Endodermal cell (in vitro differentiated cells): ENCODE measurements at regions not wholly inside any gene's neighbourhood (a gene's known extent, or its start where the extent isn't known, plus 50 kb on each side); places are given as distances from the start of the nearest gene placed in this dataset.

Experiments used
- DNase-seq: peaks from one replicate; pipeline ENCODE4 v3.0.0-alpha.2; 2017
- H3K27ac ChIP-seq: 2 replicates; pipeline ENCODE4 v1.5.1; 2013; ENCODE audit warnings: mild to moderate bottlenecking, low read depth, low read length, moderate library complexity
- H3K27me3 ChIP-seq: 2 replicates; pipeline ENCODE4 v1.6.1; 2013; ENCODE audit warnings: mild to moderate bottlenecking, low read length, moderate library complexity; ENCODE audit not compliant: insufficient read depth, control insufficient read depth, poor library complexity, severe bottlenecking
- H3K36me3 ChIP-seq: 2 replicates; pipeline ENCODE4 v1.7.0; 2013; ENCODE audit warnings: mild to moderate bottlenecking, low read length, moderate library complexity; ENCODE audit not compliant: control insufficient read depth, insufficient read depth
- H3K4me1 ChIP-seq: one replicate; pipeline ENCODE4 v1.7.0; 2013; ENCODE audit warnings: low read length; ENCODE audit not compliant: control insufficient read depth, insufficient read depth
- H3K4me3 ChIP-seq: 2 replicates; pipeline ENCODE4 v1.5.1; 2013; ENCODE audit warnings: mild to moderate bottlenecking, low read length, moderate library complexity
- H3K9ac ChIP-seq: 2 replicates; pipeline ENCODE4 v1.6.1; 2013; ENCODE audit warnings: mild to moderate bottlenecking, low read length, moderate library complexity; ENCODE audit not compliant: poor library complexity, severe bottlenecking; ENCODE audit errors: extremely low read depth
- H3K9me3 ChIP-seq: 2 replicates; pipeline ENCODE4 v1.6.1; 2013; ENCODE audit warnings: mild to moderate bottlenecking, low read length, moderate library complexity; ENCODE audit not compliant: control insufficient read depth
- H3K27ac Mint-ChIP-seq: 2 replicates; pipeline ENCODE4 v1.8.0; 2020; ENCODE audit warnings: mixed read lengths
- H3K27me3 Mint-ChIP-seq: 2 replicates; pipeline ENCODE4 v1.8.0; 2021; ENCODE audit warnings: mild to moderate bottlenecking, mixed read lengths; ENCODE audit not compliant: insufficient read depth
- H3K36me3 Mint-ChIP-seq: 2 replicates; pipeline ENCODE4 v1.8.0; 2020; ENCODE audit warnings: low read depth, mixed read lengths
- H3K4me1 Mint-ChIP-seq: 2 replicates; pipeline ENCODE4 v1.8.0; 2020; ENCODE audit warnings: mixed read lengths
- H3K4me3 Mint-ChIP-seq: 2 replicates; pipeline ENCODE4 v1.8.0; 2020; ENCODE audit warnings: mild to moderate bottlenecking, moderate library complexity, mixed read lengths
- H3K9me3 Mint-ChIP-seq: 2 replicates; pipeline ENCODE4 v1.8.0; 2020; ENCODE audit warnings: mild to moderate bottlenecking, mixed read lengths
- WGBS, 2 experiments: methylation state at CpG; one replicate each; pipeline versions ENCODE4 v1.1.5 to v1.1.7; 2013; ENCODE audit warnings: missing lambda C conversion rate in 2 of 2, mixed read lengths in 1 of 2; ENCODE audit not compliant: insufficient coverage in 1 of 2, insufficient read length in 1 of 2; 5-methylcytosine and 5-hydroxymethylcytosine counted together
- TF ChIP-seq, protein P1 (sequence below): fragments of 200-600 bp; sonication (generic); conservative IDR thresholded peaks from 2 replicates; pipeline ENCODE4 v1.5.0; 2021; ENCODE audit warnings: antibody characterized with exemption, mild to moderate bottlenecking

DNA sequence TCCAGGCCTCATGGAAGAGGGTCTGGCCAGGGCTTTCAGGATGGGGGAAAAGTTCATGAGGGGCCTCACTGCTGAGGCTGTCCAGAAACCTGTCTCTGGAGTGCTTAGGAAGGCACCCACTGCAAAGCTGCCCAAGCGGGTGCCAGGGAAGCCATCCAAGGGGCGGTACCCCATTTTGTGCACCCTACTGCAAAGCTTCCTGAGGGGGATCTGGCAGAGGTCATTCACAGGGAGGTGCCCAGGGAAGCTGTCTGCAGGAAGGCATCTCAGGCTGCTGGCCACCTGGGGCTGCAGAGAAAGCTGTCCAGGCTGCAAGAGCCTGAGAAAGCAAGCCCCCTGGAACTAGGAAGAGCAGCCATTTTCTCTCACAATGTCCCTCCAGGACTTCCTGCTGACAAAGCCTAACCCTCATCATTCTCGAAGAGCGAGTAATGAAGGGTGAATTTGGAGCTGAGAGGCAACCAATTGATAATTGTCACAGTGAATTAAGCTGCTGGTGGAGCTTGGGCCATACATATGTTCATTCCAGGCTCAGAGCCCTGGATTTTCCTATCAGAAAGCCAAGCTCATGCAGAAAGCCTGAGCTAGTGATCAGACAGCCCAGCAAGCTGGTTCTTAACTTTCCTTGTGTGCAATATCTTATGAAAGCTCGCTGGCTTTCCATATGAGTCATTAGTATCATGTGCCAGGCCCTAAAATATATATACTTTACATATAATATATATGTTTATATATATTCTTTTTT lies 62.2 kb upstream of the SLC22A16 start:
- no peaks in the 10 kb centered on the region for H3K36me3 Mint-ChIP-seq
- TF ChIP-seq, protein P1, sequence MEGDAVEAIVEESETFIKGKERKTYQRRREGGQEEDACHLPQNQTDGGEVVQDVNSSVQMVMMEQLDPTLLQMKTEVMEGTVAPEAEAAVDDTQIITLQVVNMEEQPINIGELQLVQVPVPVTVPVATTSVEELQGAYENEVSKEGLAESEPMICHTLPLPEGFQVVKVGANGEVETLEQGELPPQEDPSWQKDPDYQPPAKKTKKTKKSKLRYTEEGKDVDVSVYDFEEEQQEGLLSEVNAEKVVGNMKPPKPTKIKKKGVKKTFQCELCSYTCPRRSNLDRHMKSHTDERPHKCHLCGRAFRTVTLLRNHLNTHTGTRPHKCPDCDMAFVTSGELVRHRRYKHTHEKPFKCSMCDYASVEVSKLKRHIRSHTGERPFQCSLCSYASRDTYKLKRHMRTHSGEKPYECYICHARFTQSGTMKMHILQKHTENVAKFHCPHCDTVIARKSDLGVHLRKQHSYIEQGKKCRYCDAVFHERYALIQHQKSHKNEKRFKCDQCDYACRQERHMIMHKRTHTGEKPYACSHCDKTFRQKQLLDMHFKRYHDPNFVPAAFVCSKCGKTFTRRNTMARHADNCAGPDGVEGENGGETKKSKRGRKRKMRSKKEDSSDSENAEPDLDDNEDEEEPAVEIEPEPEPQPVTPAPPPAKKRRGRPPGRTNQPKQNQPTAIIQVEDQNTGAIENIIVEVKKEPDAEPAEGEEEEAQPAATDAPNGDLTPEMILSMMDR: no peak
- no peak overlapping the region for H3K27ac ChIP-seq
- H3K4me1 Mint-ChIP-seq: peaks cover 14% of the 10 kb centered on the region
- WGBS, 2 experiments: 90 to 92% methylated on average over 2 to 4 of the region's 5 CpGs
- H3K36me3 ChIP-seq: no peaks in the 10 kb centered on the region
- peaks cover 51% of the 10 kb centered on the region for H3K9me3 Mint-ChIP-seq
- peak overlapping the region; percentile 47 for H3K4me3 ChIP-seq
- H3K9me3 ChIP-seq: peaks cover 61% of the 10 kb centered on the region
- peaks cover 2% of the 10 kb centered on the region for H3K27me3 ChIP-seq
- H3K4me3 Mint-ChIP-seq: no peak overlapping the region
- no peak overlapping the region for H3K27ac Mint-ChIP-seq
- no peak overlapping the region for H3K9ac ChIP-seq
- no peak for DNase-seq
- H3K4me1 ChIP-seq: peaks cover 12% of the 10 kb centered on the region
- peaks cover 3% of the 10 kb centered on the region for H3K27me3 Mint-ChIP-seq

DNA sequence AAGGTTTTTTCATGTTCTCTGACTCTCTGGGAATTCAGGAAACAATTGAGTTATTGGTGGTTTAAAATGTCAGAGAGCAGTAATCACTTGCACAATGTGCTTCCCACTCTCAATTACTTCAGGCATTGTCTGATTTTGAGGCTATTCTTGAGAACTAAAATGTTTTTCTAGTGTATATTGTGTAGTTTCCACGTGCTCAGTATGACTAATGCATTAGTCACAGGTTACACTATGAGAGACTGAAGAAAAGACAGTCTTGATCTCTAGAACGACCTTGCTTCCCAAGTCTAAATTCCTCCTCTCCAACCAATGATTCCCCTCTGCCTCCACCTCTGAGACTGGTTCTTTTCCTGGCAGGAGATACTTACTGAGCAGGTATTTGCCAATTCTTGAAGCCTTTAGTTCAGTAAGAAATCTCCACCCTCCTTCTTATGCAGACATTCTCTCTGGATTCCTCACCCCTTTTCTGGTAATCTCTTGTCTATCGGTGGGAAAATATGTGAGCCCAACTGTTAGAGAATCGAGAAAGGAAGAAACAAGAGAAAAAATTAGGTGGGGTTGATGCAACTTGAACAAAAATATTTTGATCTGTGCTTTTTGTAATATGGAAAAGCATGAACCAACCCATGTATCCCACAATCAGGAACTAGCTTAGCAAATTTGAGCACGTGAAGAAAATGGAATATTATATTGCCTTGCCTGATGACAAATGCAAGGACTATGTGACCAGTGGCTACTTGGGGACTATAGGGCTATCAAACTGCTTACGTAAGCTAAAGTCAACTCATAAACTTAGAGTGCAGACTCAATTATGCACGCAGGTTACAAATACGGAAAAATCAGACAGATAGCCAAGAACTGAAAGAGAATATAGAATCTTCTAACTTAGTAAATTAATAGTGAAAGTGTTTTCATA lies 61.1 kb upstream of the SLC22A16 start:
- H3K36me3 ChIP-seq: no peaks in the 10 kb centered on the region
- 78 to 80% methylated on average over 8 of the region's 8 CpGs for WGBS, 2 experiments
- Mint-ChIP-seq H3K4me3 (no peak overlapping the region), H3K27me3 (no peaks in the 10 kb centered on the region), H3K9me3 (peaks cover 51% of the 10 kb centered on the region), H3K27ac (no peak overlapping the region), H3K4me1 (peaks cover 10% of the 10 kb centered on the region), H3K36me3 (no peaks in the 10 kb centered on the region)
- DNase-seq: no peak
- no peaks in the 10 kb centered on the region for H3K27me3 ChIP-seq
- peaks cover 6% of the 10 kb centered on the region for H3K4me1 ChIP-seq
- H3K27ac ChIP-seq: no peak overlapping the region
- TF ChIP-seq, protein P1: no peak
- H3K9ac ChIP-seq: no peak overlapping the region
- H3K4me3 ChIP-seq: peak overlapping the region; percentile 14
- H3K9me3 ChIP-seq: peaks cover 61% of the 10 kb centered on the region

DNA sequence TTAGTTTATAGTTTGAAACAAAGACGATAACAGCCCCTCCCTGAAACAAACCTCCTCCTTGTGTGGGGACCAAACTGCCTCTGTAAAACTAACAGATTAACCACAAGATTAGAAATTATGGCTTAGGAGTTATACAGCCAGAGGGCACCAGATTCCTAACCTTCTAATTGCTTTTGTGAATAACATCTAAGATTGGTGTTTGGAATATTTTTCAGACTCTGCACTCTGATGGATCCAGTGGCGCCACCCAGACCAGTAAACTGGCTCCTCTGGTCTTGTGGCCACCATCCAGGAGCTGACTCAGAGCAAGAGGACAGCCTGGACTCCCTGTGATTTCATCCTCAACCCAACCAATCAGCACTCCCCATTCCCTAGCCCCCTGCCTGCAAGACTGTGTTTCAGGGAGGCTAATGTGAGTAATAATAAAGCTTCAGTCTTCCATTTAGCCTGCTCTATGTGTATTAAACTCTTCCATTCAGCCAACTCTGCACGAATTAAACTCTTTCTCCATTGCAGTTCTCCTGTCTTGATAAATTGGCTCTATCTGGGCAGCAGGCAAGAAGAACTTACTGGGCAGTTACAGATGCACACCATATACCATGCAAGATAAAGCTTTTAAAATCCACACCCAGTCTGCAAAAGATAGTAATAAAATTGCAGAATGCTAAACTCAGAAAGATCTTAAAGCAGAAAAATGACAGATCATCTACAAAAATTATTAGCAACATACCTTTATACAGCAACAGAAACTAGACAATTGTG lies 58.5 kb upstream of the SLC22A16 start:
- H3K9me3 ChIP-seq: peaks cover 70% of the 10 kb centered on the region
- no peak for DNase-seq
- Mint-ChIP-seq H3K27ac (no peak overlapping the region), H3K36me3 (no peaks in the 10 kb centered on the region), H3K9me3 (peaks cover 62% of the 10 kb centered on the region), H3K27me3 (no peaks in the 10 kb centered on the region), H3K4me1 (no peaks in the 10 kb centered on the region), H3K4me3 (no peak overlapping the region)
- WGBS, 2 experiments: 58 to 75% methylated on average over 2 to 3 of the region's 3 CpGs
- no peaks in the 10 kb centered on the region for H3K4me1 ChIP-seq
- no peak overlapping the region for H3K27ac ChIP-seq
- no peak overlapping the region for H3K9ac ChIP-seq
- no peaks in the 10 kb centered on the region for H3K36me3 ChIP-seq
- no peaks in the 10 kb centered on the region for H3K27me3 ChIP-seq
- H3K4me3 ChIP-seq: peak overlapping the region; percentile 64
- TF ChIP-seq, protein P1: no peak
